Stomach (tissue), 8 donors: ENCODE measurements at regions not wholly inside any gene's neighbourhood (a gene's known extent, or its start where the extent isn't known, plus 50 kb on each side); places are given as distances from the start of the nearest gene placed in this dataset.

Experiments
- DNase-seq, 2 donors: peaks; one replicate each; pipeline versions ENCODE4 v3.0.0 to v3.0.0-alpha.2; 2013 to 2019
- H3K27ac ChIP-seq, 5 donors: fragments of 200-600 bp in 4 of 5; sonication (generic) in 4 of 5; one replicate each; pipeline ENCODE4 v1.5.1; 2013 to 2019; ENCODE audit warnings: mild to moderate bottlenecking in 1 of 5, moderate library complexity in 1 of 5
- H3K27me3 ChIP-seq, 3 donors: fragments of 200-600 bp; sonication (generic); one replicate each; pipeline ENCODE4 v1.5.1; 2017 to 2019; ENCODE audit warnings: mixed run types in 1 of 3
- H3K36me3 ChIP-seq, 4 donors: fragments of 200-600 bp; sonication (generic); 1 replicate in 3 of 4; 2 replicates in 1 of 4; pipeline ENCODE4 v1.5.1; 2016 to 2019
- H3K4me1 ChIP-seq, 4 donors: fragments of 200-600 bp; sonication (generic); one replicate each; pipeline ENCODE4 v1.5.1; 2016 to 2019
- H3K4me3 ChIP-seq, 4 donors: fragments of 200-600 bp; sonication (generic) in 3 of 4; one replicate each; pipeline ENCODE4 v1.5.1; 2016 to 2019; ENCODE audit warnings: mild to moderate bottlenecking in 1 of 4
- H3K9me3 ChIP-seq, 4 donors: fragments of 200-600 bp; sonication (generic); one replicate each; pipeline ENCODE4 v1.5.1; 2016 to 2019
- CTCF ChIP-seq, 7 experiments: fragments of 450-650 bp in 4 of 7; fragments of 200-600 bp in 3 of 7; sonication (generic) in 3 of 7; IDR thresholded peaks; one replicate each; pipeline ENCODE4 v1.5.1; 2016 to 2019; ENCODE audit warnings: antibody characterized with exemption in 7 of 7, control low read depth in 2 of 7, mild to moderate bottlenecking in 1 of 7
- EP300 ChIP-seq: sonication (generic); formaldehyde crosslinking; IDR thresholded peaks from one replicate; pipeline ENCODE4 v1.6.1; 2017; ENCODE audit warnings: antibody characterized with exemption
- POLR2A ChIP-seq, 4 donors: fragments of 450-650 bp; IDR thresholded peaks; one replicate each; pipeline ENCODE4 v1.6.1; 2016; ENCODE audit warnings: antibody characterized with exemption in 4 of 4, control low read depth in 2 of 4, mild to moderate bottlenecking in 1 of 4, moderate library complexity in 1 of 4
- POLR2AphosphoS5 ChIP-seq, 3 donors: sonication (generic); formaldehyde crosslinking; IDR thresholded peaks; one replicate each; pipeline ENCODE4 v1.6.1; 2016; ENCODE audit warnings: antibody characterized with exemption in 3 of 3
- WGBS, 5 donors: extraction: QIAGEN DNeasy Blood & Tissue Kit in 3 of 5; methylation state at CpG; one replicate each; pipeline versions ENCODE4 v1.1.5 to v1.1.7; 2013 to 2018; 5-methylcytosine and 5-hydroxymethylcytosine counted together
- intact Hi-C: fragments of 100-400 bp; cut with DNase I; formaldehyde crosslinking; loops from one replicate; pipeline ENCODE4 v1.15.1; 2023; ENCODE audit warnings: low total_unique reads
- donor health status: healthy with polysubstance abuse.
- donor health status: Bipolar disorder and iron deficiency.
- donor health status: healthy.

DNA sequence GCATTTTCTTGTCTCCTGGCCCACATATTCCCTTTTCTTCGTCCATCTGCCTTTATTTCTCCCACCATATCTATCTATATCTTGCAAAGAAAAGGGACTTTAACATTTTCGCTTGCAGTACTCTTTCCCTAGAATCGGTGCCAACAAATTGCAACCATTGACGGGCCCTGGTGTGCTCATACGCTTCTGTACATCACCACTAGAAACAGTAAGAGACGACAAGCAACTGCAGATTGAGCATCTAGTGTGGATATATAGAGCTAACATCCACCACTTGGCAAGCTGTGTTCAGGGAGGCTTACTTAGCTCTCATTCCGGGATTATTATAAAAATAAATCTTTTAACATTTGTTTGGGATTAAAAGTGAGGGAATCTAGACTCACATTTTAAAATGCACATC, 230.8 kb upstream of the PKN2 start:
- DNase-seq = no peak
- Histone ChIP-seq H3K9me3 (peaks cover 0 to 4% (median 0%) of the 10 kb centered on the region in 4 donors), H3K27ac (no peak overlapping the region), H3K36me3 (no peaks in the 10 kb centered on the region), H3K27me3 (no peaks in the 10 kb centered on the region), H3K4me1 (no peaks in the 10 kb centered on the region), H3K4me3 (no peak overlapping the region)
- intact Hi-C loops = no loop called here
- 67 to 87% (median 79%) methylated on average over 7 of the region's 7 CpGs for WGBS, 5 donors
- TF ChIP-seq EP300 = no peak
- TF ChIP-seq POLR2AphosphoS5 (IDR thresholded peaks at IDR 0.05) = no peak
- TF ChIP-seq CTCF (IDR thresholded peaks at IDR 0.05) = no peak
- no peak for TF ChIP-seq POLR2A (IDR thresholded peaks at IDR 0.05)

DNA sequence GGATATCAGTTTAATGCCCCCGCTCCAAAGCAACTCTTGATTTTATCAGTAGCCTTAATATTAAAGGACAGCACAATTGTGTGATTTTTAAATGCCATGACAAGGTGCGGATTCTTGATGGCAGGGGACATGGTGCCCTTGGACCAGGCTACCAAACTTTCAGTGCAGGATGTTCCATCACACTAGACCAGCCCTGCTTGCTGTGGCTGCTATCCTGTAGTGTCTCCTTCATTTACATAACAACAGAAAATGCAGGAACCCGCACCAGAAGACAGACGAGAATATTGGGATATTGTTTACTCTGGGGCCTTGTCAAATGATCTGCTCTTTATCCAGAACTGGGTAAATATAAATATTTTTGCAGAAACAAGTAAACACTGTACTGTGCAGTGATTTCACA, 229.3 kb upstream of the PKN2 start:
- TF ChIP-seq POLR2AphosphoS5 (IDR thresholded peaks at IDR 0.05) (no peak), EP300 (no peak), POLR2A (IDR thresholded peaks at IDR 0.05) (no peak), CTCF (IDR thresholded peaks at IDR 0.05) (no peak)
- H3K4me1 ChIP-seq = no peaks in the 10 kb centered on the region
- H3K36me3 ChIP-seq = no peaks in the 10 kb centered on the region
- intact Hi-C loops = no loop called here
- H3K27me3 ChIP-seq = no peaks in the 10 kb centered on the region
- no peak for DNase-seq
- peaks cover 0 to 4% (median 0%) of the 10 kb centered on the region in 4 donors for H3K9me3 ChIP-seq
- no peak overlapping the region for H3K4me3 ChIP-seq
- H3K27ac ChIP-seq = no peak overlapping the region
- 66 to 78% (median 74%) methylated on average over 4 of the region's 4 CpGs for WGBS, 5 donors

- DNase-seq = no peak
- H3K27ac ChIP-seq = no peak overlapping the region
- 61 to 73% (median 64%) methylated on average over 9 of the region's 9 CpGs for WGBS, 5 donors
- H3K4me3 ChIP-seq = no peak overlapping the region
- no peaks in the 10 kb centered on the region for H3K4me1 ChIP-seq
- intact Hi-C loops = no loop called here
- no peaks in the 10 kb centered on the region for H3K9me3 ChIP-seq
- H3K36me3 ChIP-seq = no peaks in the 10 kb centered on the region
- H3K27me3 ChIP-seq = no peaks in the 10 kb centered on the region
- TF ChIP-seq POLR2A (IDR thresholded peaks at IDR 0.05) = no peak
- TF ChIP-seq CTCF (IDR thresholded peaks at IDR 0.05) = no peak
- TF ChIP-seq POLR2AphosphoS5 (IDR thresholded peaks at IDR 0.05) = no peak
- no peak for TF ChIP-seq EP300
Observed at GRCh38 chr1:88455621-88456256, 228.3 kb upstream of the PKN2 start.

DNA sequence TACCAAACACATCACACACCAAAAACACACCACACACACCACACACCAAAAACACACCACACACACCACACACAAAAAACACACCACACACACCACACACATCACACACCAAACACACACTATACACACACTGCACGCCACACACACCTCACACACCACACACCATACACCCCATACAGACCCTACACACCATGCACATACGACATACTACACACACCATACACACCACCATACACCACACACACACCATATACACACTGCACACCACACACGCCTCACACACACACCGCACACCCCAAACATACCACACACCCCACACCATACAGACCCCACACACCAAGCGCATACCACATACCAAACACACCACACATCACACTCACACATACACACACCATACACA, 226.9 kb upstream of the PKN2 start:
- Histone ChIP-seq H3K27me3 (no peaks in the 10 kb centered on the region), H3K4me1 (peaks cover 0 to 9% (median 2%) of the 10 kb centered on the region in 4 donors), H3K36me3 (no peaks in the 10 kb centered on the region), H3K9me3 (no peaks in the 10 kb centered on the region), H3K4me3 (no peak overlapping the region), H3K27ac (no peak overlapping the region)
- no peak for TF ChIP-seq POLR2A (IDR thresholded peaks at IDR 0.05)
- DNase-seq = no peak
- 92 to 98% (median 95%) methylated on average over 5 of the region's 5 CpGs for WGBS, 5 donors
- intact Hi-C loops = no loop called here

- TF ChIP-seq POLR2AphosphoS5 (IDR thresholded peaks at IDR 0.05) (no peak), CTCF (IDR thresholded peaks at IDR 0.05) (no peak), EP300 (no peak), POLR2A (IDR thresholded peaks at IDR 0.05) (no peak)
- peaks cover 0 to 17% (median 5%) of the 10 kb centered on the region in 4 donors for H3K4me1 ChIP-seq
- no peaks in the 10 kb centered on the region for H3K9me3 ChIP-seq
- no peak overlapping the region for H3K27ac ChIP-seq
- intact Hi-C loops = no loop called here
- H3K36me3 ChIP-seq = no peaks in the 10 kb centered on the region
- no peak for DNase-seq
- H3K4me3 ChIP-seq = no peak overlapping the region
- WGBS, 5 donors = 77 to 85% (median 77%) methylated on average over 2 of the region's 2 CpGs
- H3K27me3 ChIP-seq = peaks cover 0 to 6% (median 4%) of the 10 kb centered on the region in 3 donors
Observed at GRCh38 chr1:88461007-88461406, 223.1 kb upstream of the PKN2 start.
